GM19351 (cell line): ENCODE measurements at regions not wholly inside any gene's neighbourhood (a gene's known extent, or its start where the extent isn't known, plus 50 kb on each side); places are given as distances from the start of the nearest gene placed in this dataset.
"Not testable (repeated sequence)": the region's sequence is repeated elsewhere in the genome, so short reads cannot be mapped to it uniquely, and the experiment has no call there.

ENCODE experiments used
- ATAC-seq: cut with Tn5 transposase; IDR thresholded peaks from one replicate; pipeline ENCODE4 v1.9.1; 2021; ENCODE audit warnings: mild to moderate bottlenecking, moderate library complexity; ENCODE audit not compliant: unreplicated experiment

GRCh38 chrX:11836284-11836683, 78.2 kb downstream of the MSL3 start:
- no peak for ATAC-seq

DNA sequence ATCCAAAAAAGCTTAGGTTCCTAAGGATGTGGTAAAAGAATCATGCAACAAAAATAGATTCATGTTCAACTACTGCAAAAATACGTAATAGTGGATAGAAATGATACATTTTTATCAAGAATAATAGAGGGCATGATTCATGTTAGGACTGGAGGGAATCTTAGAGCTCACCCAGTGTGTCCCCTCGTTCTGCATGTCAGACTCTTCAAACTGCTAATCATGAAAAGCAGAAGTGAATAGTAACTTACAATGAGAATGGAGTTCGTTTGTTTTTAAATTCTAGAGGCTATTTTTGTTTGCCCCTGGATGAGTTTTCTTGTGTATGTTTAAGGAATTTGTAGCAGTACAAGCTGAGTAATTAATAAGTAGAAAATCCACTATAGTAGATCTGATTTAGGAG, 79.4 kb downstream of the MSL3 start:
- no peak for ATAC-seq

- no peak for ATAC-seq
These were observed 106.1 kb downstream of the MSL3 start for GRCh38 chrX:11864171-11864570.

DNA sequence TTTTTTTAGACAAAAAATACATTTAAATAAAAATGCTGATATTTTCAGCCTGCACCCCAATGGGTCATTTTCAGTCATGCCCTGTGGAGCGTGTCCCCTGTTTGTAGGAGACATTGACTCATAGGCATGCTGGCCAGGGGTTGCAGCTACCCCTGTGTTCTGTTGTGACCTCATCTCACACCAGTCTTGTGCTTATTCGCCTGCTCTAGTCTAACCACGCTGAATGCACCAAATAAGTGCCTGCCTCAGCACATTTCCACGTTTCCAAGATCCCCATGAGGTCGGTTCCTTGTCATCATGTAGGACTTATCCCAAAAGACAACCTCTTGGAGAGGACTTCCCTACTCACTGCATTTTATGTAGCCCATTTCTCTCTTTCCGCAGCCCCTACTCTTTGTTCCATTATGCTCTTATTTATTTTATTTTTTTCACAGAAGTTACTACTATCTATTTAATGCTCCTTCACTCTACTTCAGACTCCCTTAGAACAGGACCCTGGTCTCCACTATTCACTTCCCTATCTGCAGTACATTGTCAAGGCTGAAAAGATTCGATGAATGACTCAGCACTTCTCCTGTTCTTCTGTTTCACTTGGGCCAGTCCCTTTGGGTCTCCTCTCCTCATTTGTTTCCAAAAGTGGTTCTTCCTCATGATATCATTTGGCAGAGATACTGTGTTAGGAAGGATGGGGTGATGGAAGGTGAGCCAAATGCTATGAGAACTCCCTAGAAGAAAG, 109.7 kb downstream of the MSL3 start:
- peak; percentile 76 for ATAC-seq

GRCh38 chrX:11870789-11871188, 112.8 kb downstream of the MSL3 start:
- no peak for ATAC-seq

DNA sequence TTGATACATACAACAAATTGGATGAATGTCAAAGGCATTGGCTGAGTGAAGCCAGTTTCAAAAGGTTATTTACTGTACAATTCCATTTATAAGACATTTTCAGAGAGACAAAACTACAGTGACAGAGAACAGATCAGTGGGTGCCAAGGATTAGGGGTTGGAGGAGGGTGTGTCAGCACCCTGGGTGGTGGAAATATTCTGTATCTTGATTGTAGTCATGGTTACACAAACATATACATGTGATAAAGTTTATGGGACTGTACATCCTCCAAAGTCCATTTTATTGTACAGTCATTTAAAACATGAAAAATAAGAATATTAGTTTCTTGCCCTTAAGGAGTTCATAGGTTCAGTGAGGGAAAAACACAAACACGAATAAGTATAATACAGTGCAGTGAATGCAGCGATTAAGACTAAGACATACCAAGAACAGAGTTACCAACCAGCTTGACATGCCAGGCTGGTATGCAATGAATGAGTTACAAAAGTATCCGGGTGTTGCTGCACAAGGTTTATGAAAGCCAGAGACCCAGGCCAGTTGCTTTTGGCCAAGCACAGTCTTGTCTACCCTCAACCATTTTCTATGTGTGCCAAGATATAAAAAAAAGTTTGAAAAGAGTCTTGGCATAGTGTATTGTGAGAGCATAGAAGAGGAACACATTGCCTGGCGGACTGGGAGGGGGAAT, 123.6 kb downstream of the MSL3 start:
- ATAC-seq, result no peak

DNA sequence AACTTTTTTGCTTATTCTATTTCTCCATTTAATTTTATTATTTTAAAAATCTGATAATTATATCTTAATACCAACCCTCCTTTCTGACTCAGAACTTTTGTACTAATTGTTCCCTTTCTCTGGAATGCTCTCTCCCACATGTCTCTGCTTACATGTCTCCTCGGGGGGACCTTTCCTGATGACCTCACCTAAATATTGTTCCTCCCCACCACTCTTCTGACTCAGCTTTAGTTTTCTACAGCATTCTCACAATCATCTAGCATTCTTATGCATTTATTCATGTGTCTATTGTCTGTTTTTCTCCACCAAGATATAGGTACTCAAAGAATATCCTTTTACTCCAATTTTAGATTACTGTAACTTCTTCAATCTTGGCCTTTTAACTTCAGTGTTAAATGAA, 128.7 kb downstream of the MSL3 start:
- no peak for ATAC-seq

GRCh38 chrX:11887175-11887574, 129.1 kb downstream of the MSL3 start:
- ATAC-seq, result no peak

DNA sequence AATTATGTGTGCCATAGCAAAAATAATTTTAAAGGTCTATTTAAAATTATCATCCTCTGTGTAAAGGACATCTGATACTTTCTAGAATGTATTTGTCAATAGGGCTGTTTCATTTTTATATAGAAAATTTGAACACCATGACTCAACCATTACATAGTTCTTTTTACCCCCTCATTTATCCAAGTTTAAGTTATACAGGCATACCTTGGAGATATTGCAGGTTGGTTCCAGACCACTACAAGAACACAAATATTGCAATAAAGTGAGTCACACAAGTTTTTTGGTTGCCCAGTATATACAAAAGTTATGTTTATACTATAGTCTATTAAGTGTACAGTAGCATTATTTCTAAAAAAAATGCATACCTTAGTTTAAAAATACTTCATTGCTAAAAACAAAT, 130.4 kb downstream of the MSL3 start:
- no peak for ATAC-seq

DNA sequence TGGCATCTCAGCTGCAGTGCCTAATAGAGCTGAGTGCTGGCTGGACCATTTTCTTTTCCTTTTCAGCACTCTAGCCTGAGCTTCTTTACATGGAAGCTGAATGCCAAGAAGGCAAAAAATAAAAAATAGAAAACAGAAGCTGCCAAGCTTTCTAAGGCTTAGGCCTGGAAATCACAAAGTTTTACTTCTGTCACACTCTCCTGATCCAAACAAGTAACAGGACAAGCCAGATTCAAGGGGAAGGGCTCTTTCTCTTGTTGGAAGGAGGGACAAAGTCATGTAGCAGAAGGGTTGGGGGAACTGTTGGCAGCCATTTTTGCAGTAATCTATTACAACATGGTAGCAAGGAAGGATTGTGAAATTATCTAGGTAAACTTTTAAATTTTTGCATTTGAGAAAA, 131.8 kb downstream of the MSL3 start:
- ATAC-seq, result no peak

- ATAC-seq, result no peak
These were observed 132.9 kb downstream of the MSL3 start for GRCh38 chrX:11890836-11891514.

GRCh38 chrX:11893933-11894710, 136.1 kb downstream of the MSL3 start:
- no peak for ATAC-seq

- no peak for ATAC-seq
These were observed 141.1 kb downstream of the MSL3 start for GRCh38 chrX:11899091-11899490.

- ATAC-seq, result not testable (repeated sequence)
These were observed 147.9 kb downstream of the MSL3 start for GRCh38 chrX:11905933-11906332.

GRCh38 chrX:11908371-11908770, 150.3 kb downstream of the MSL3 start:
- ATAC-seq, result peak; percentile 87

DNA sequence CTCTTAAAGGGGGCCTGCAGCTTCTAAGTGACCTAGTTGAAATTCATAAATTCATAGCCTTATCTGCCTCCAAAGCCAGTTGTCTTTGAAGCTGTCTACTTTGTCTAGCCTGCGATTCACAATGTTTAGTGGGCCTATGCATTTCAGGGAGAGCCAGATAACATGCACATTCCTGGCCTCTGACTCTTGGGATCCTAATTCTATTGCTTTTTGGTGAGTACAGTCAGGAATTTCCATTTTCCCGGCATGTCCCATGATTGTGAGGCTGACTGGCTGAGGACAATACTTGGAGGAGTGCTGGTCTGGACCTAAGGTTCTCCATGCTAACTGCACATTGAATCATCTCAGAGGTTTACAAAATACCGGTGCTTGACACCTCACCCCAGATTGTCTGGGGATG, 155.0 kb downstream of the MSL3 start:
- no peak for ATAC-seq

DNA sequence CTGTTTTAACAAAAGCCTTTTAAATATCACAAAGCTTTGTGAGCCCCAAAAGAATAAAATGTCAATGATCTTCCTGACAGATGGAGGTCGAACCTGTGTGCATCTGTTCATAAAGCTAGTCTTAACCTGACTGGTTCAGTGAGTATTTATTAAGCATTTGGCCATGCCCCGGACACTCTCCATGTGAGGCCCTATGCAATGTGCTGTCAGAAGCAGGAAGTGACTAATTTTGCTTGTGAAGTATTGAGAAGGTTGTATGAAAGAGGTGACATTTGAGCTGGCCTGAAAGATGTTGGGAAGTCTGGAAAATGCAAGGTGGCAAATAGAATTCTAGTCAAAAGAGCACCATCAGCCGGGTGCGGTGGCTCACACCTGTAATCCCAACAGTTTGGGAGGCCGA, 171.4 kb downstream of the MSL3 start:
- no peak for ATAC-seq

GRCh38 chrX:11932423-11932822, 174.4 kb downstream of the MSL3 start:
- ATAC-seq, result no peak

GRCh38 chrX:11934089-11934488, 176.1 kb downstream of the MSL3 start:
- no peak for ATAC-seq

GRCh38 chrX:11941571-11941970, 183.5 kb downstream of the MSL3 start:
- ATAC-seq, result no peak

DNA sequence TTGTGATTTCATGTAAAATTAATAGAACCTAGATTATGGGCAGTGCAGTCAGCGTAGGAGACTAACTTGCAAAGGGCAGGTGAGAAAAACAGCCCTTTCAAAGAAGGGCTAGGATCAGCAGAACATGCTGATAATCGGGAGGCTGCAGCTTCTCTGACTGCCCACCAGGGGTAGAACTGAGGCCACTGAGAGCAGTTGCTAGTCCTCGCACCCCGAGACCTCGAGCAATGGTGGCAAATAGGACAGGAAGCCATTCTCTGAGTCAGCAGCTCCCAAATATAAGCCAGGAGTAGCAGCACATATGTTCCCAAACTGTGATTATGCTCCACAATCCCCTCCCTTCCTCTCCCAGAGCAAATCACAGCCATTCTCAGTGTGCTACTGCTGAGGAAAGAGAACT, 186.5 kb downstream of the MSL3 start:
- peak; percentile 91 for ATAC-seq
